WTC11 (cell line): ENCODE measurements at regions not wholly inside any gene's neighbourhood (a gene's known extent, or its start where the extent isn't known, plus 50 kb on each side); places are given as distances from the start of the nearest gene placed in this dataset.

Experiments used
- ELF4 ChIP-seq: sonication (generic); formaldehyde crosslinking; IDR thresholded peaks from 2 replicates; pipeline ENCODE4 v1.8.1; 2022; ENCODE audit warnings: low read depth, mild to moderate bottlenecking, moderate library complexity, missing genetic modification reagents
- JUN ChIP-seq: sonication (generic); formaldehyde crosslinking; IDR thresholded peaks from 2 replicates; pipeline ENCODE4 v1.8.0; 2023; ENCODE audit warnings: mild to moderate bottlenecking, missing genetic modification reagents
- NR2C2 ChIP-seq: sonication (generic); formaldehyde crosslinking; IDR thresholded peaks from 2 replicates; pipeline ENCODE4 v1.8.0; 2022; ENCODE audit warnings: mild to moderate bottlenecking, missing genetic modification reagents
- TCF7 ChIP-seq: sonication (generic); formaldehyde crosslinking; IDR thresholded peaks from 2 replicates; pipeline ENCODE4 v1.8.0; 2022; ENCODE audit warnings: mild to moderate bottlenecking, low read depth, missing genetic modification reagents, moderate library complexity
- ZBTB21 ChIP-seq: sonication (generic); formaldehyde crosslinking; IDR thresholded peaks from 2 replicates; pipeline ENCODE4 v1.8.1; 2023; ENCODE audit warnings: mild to moderate bottlenecking, missing genetic modification reagents, borderline replicate concordance
- TF ChIP-seq, protein P1 (sequence below): fragments of 200-600 bp; IDR thresholded peaks from 2 replicates; pipeline ENCODE4 v1.8.0; 2022; ENCODE audit warnings: antibody characterized with exemption

- TF ChIP-seq NR2C2 (no peak), ZBTB21 (CRISPR knock-in tag) (no peak), JUN (CRISPR knock-in tag) (no peak), ELF4 (no peak), TCF7 (CRISPR knock-in tag) (no peak)
- TF ChIP-seq, protein P1, sequence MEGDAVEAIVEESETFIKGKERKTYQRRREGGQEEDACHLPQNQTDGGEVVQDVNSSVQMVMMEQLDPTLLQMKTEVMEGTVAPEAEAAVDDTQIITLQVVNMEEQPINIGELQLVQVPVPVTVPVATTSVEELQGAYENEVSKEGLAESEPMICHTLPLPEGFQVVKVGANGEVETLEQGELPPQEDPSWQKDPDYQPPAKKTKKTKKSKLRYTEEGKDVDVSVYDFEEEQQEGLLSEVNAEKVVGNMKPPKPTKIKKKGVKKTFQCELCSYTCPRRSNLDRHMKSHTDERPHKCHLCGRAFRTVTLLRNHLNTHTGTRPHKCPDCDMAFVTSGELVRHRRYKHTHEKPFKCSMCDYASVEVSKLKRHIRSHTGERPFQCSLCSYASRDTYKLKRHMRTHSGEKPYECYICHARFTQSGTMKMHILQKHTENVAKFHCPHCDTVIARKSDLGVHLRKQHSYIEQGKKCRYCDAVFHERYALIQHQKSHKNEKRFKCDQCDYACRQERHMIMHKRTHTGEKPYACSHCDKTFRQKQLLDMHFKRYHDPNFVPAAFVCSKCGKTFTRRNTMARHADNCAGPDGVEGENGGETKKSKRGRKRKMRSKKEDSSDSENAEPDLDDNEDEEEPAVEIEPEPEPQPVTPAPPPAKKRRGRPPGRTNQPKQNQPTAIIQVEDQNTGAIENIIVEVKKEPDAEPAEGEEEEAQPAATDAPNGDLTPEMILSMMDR, result no peak
These were observed 803.3 kb downstream of the DIPK2A start for GRCh38 chr3:144774897-144775296.
